ENCODE measurements at regions not wholly inside any gene's neighbourhood (a gene's known extent, or its start where the extent isn't known, plus 50 kb on each side); places are given as distances from the start of the nearest gene placed in this dataset.

DNA sequence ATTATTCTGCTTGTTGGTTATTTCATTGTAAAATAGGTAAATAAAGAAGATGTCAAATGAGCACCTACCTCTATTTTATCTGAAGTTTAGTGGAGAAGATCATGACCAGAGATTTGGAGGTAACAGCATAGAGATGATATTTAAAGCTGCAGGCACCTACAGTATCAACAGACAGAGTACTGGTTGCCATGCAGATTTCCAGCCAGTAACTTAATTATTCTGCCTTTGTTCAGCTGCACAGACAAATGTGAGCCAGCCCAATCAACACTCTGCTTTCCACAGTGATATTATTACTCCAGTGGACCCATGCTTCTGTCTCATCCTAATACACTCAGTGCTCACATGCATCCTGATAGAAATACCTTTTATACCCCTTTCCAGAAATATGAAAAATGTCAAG, 348.5 kb upstream of the RGS6 start:
- H3K4me3 ChIP-seq (ENCODE audit: low read depth, low read length), result no peak overlapping the region
- no peak for TF ChIP-seq CTCF (IDR thresholded peaks at IDR 0.05; ENCODE audit: insufficient read depth, low read depth, low read length, missing control alignments)
- DNase-seq (ENCODE audit: low read depth), result no peak

GRCh38 chr14:71585361-71585760, 346.9 kb upstream of the RGS6 start:
- no peak overlapping the region for H3K4me3 ChIP-seq (ENCODE audit: low read depth, low read length)
- TF ChIP-seq CTCF (IDR thresholded peaks at IDR 0.05; ENCODE audit: insufficient read depth, low read depth, low read length, missing control alignments), result no peak
- no peak for DNase-seq (ENCODE audit: low read depth)

- TF ChIP-seq CTCF (IDR thresholded peaks at IDR 0.05; ENCODE audit: insufficient read depth, low read depth, low read length, missing control alignments), result no peak
- DNase-seq (ENCODE audit: low read depth), result no peak
These were observed 345.9 kb upstream of the RGS6 start for GRCh38 chr14:71586131-71586897.

GRCh38 chr14:71588028-71588427, 344.2 kb upstream of the RGS6 start:
- no peak for TF ChIP-seq CTCF (IDR thresholded peaks at IDR 0.05; ENCODE audit: insufficient read depth, low read depth, low read length, missing control alignments)
- DNase-seq (ENCODE audit: low read depth), result no peak
- no peak overlapping the region for H3K4me3 ChIP-seq (ENCODE audit: low read depth, low read length)

More at GRCh38 chr14:71586131-71586897, 345.9 kb upstream of the RGS6 start:
- H3K4me3 ChIP-seq (ENCODE audit: low read depth, low read length), result no peak overlapping the region

DNA sequence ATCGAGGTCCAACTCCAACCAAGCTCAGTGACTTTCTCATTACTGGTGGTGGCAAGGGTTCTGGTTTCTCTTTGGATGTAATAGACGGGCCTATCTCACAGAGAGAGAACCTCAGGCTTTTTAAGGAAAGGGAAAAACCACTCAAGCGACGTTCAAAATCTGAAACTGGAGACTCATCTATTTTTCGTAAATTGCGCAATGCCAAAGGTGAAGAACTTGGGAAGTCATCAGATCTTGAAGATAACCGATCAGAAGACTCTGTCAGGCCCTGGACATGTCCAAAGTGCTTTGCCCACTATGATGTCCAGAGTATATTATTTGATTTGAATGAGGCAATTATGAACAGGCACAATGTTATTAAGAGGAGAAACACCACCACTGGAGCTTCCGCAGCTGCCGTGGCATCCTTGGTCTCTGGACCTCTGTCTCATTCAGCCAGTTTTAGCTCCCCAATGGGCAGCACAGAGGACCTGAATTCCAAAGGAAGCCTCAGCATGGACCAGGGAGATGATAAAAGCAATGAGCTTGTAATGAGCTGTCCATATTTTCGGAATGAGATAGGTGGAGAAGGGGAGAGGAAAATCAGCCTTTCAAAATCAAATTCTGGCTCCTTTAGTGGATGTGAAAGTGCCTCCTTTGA, 343.5 kb upstream of the RGS6 start:
- H3K4me3 ChIP-seq (ENCODE audit: low read depth, low read length), result no peak overlapping the region
- TF ChIP-seq CTCF (IDR thresholded peaks at IDR 0.05; ENCODE audit: insufficient read depth, low read depth, low read length, missing control alignments), result no peak
- no peak for DNase-seq (ENCODE audit: low read depth)

DNA sequence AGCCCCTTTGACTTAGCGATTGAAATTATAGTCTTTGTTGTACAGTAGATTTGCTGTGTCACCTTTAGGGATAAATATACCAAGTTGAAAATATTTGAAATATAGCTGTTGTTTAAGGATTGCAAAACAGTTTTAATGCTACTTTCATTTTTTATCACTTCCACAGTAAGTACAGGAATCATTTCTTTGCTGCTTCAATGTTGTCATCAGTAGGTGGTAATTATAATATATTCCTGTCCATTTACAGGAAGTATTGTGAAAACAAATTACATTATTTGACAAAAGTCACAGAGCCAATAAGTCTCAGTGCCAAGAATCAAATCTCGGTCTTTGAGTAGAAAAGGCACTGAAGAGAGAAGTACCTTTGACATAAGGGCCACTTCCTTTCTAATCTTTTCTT, 342.6 kb upstream of the RGS6 start:
- no peak for DNase-seq (ENCODE audit: low read depth)
- no peak overlapping the region for H3K4me3 ChIP-seq (ENCODE audit: low read depth, low read length)
- TF ChIP-seq CTCF (IDR thresholded peaks at IDR 0.05; ENCODE audit: insufficient read depth, low read depth, low read length, missing control alignments), result no peak
